PC-3 (cell line): ENCODE measurements at regions not wholly inside any gene's neighbourhood (a gene's known extent, or its start where the extent isn't known, plus 50 kb on each side); places are given as distances from the start of the nearest gene placed in this dataset.
A peak's percentile ranks its signal among the peaks of the same experiment; 100 is the strongest.
"Not testable (repeated sequence)": the region's sequence is repeated elsewhere in the genome, so short reads cannot be mapped to it uniquely, and the experiment has no call there.

Experiments
- ATAC-seq: fragments of 200-7000 bp; cut with Tn5 transposase; 2 replicates; pipeline ENCODE4 v1.9.1; 2020; ENCODE audit warnings: mild to moderate bottlenecking, moderate library complexity
- BruUV-seq: library from RNA; stranded (reverse); fragments of 400-500 nt; replicated peaks from 2 replicates; lab custom pipeline; 2021; lab: Mats Ljungman, UMichigan
- CTCF ChIA-PET: fragments of 300-600 bp; sonication (Branson Sonifier 250); formaldehyde crosslinking; loops from one replicate; lab custom pipeline; 2022; ENCODE audit warnings: antibody characterized with exemption; lab: Charles Lee
- POLR2A ChIA-PET: fragments of 300-600 bp; sonication (Branson Sonifier 250); formaldehyde crosslinking; loops from one replicate; lab custom pipeline; 2022; ENCODE audit warnings: antibody characterized with exemption; ENCODE audit not compliant: unreplicated experiment; lab: Charles Lee
- DNase-seq: peaks from one replicate; pipeline ENCODE4 v3.0.0-alpha.2; 2015
- H2AFZ ChIP-seq: fragments of 300-600 bp; sonication (generic); 2 replicates; pipeline ENCODE4 v1.6.0; 2016; ENCODE audit warnings: antibody characterized with exemption, low read length
- H3F3A ChIP-seq: fragments of 300-600 bp; sonication (generic); one replicate; pipeline ENCODE4 v1.6.0; 2017; ENCODE audit warnings: antibody characterized with exemption, low read length, control low read depth, mild to moderate bottlenecking; ENCODE audit not compliant: unreplicated experiment
- H3K27ac ChIP-seq: fragments of 300-600 bp; sonication (generic); 2 replicates; pipeline ENCODE4 v1.5.1; 2016; ENCODE audit warnings: mild to moderate bottlenecking, low read length
- H3K27me3 ChIP-seq: fragments of 300-600 bp; sonication (generic); 2 replicates; pipeline ENCODE4 v1.6.1; 2016; ENCODE audit warnings: low read length, mixed read lengths
- H3K36me3 ChIP-seq: fragments of 300-600 bp; sonication (generic); 2 replicates; pipeline ENCODE4 v1.6.1; 2016; ENCODE audit warnings: low read depth, mixed run types, low read length, mixed read lengths
- H3K4me1 ChIP-seq: fragments of 300-600 bp; sonication (generic); 2 replicates; pipeline ENCODE4 v1.5.1; 2016; ENCODE audit warnings: low read length; ENCODE audit not compliant: insufficient read depth
- H3K4me2 ChIP-seq: fragments of 300-600 bp; sonication (generic); 2 replicates; pipeline ENCODE4 v1.6.0; 2016; ENCODE audit warnings: low read length
- H3K4me3 ChIP-seq: fragments of 300-600 bp; sonication (generic); 2 replicates; pipeline ENCODE4 v1.5.1; 2016; ENCODE audit warnings: mild to moderate bottlenecking, low read length, mixed read lengths
- H3K79me2 ChIP-seq: fragments of 300-600 bp; sonication (generic); 2 replicates; pipeline ENCODE4 v1.6.1; 2017; ENCODE audit warnings: low read length, mixed read lengths
- H3K9ac ChIP-seq: fragments of 300-600 bp; sonication (generic); 2 replicates; pipeline ENCODE4 v1.6.0; 2016; ENCODE audit warnings: mild to moderate bottlenecking, low read length
- H3K9me2 ChIP-seq: fragments of 300-600 bp; sonication (generic); replicated peaks from 2 replicates; pipeline ENCODE4 v1.6.1; 2016; ENCODE audit warnings: mixed run types, low read length, mixed read lengths
- H3K9me3 ChIP-seq: fragments of 300-600 bp; sonication (generic); 2 replicates; pipeline ENCODE4 v1.6.1; 2016; ENCODE audit warnings: low read length, mixed read lengths
- H4K20me1 ChIP-seq: fragments of 300-600 bp; sonication (generic); 2 replicates; pipeline ENCODE4 v1.6.1; 2016; ENCODE audit warnings: low read length, mixed read lengths
- CTCF ChIP-seq: fragments of 300-600 bp; sonication (generic); conservative IDR thresholded peaks from 2 replicates; pipeline ENCODE4 v1.5.1; 2017; ENCODE audit warnings: antibody characterized with exemption, low read depth, mild to moderate bottlenecking, low read length
- EZH2 ChIP-seq: fragments of 300-600 bp; sonication (generic); IDR thresholded peaks from one replicate; pipeline ENCODE4 v1.6.1; 2017; ENCODE audit warnings: antibody characterized with exemption, mild to moderate bottlenecking, low read length; ENCODE audit not compliant: unreplicated experiment
- EZH2phosphoT487 ChIP-seq: fragments of 300-600 bp; sonication (generic); IDR thresholded peaks from 2 replicates; pipeline ENCODE4 v1.6.1; 2018; ENCODE audit warnings: mild to moderate bottlenecking, antibody characterized with exemption, low read length, borderline replicate concordance
- intact Hi-C: fragments of 100-400 bp; cut with micrococcal nuclease; formaldehyde crosslinking; loops from 2 replicates; pipeline ENCODE4 v1.9.0; 2023

- peak; percentile 52 for ATAC-seq
- Histone ChIP-seq H2AFZ (no peak overlapping the region), H4K20me1 (no peaks in the 10 kb centered on the region), H3K4me1 (peaks cover 66% of the 10 kb centered on the region), H3K9me3 (no peaks in the 10 kb centered on the region), H3K4me2 (peak overlapping the region; percentile 10), H3K27ac (no peak overlapping the region), H3K79me2 (no peaks in the 10 kb centered on the region), H3K36me3 (no peaks in the 10 kb centered on the region; the same call in 1 of the 2 replicates), H3F3A (peaks cover 3% of the 10 kb centered on the region), H3K9ac (no peak overlapping the region), H3K27me3 (no peaks in the 10 kb centered on the region), H3K9me2 (no peaks in the 10 kb centered on the region), H3K4me3 (no peak overlapping the region)
- CTCF ChIA-PET = no interaction called here
- intact Hi-C loops = loop anchor here (2.0 to 10.0 kb wide), 2 partner anchors 40 to 384 kb away; no protein-coding TSS in a partner anchor
- DNase-seq = peak; percentile 55
- BruUV-seq = no TSS peak
- POLR2A ChIA-PET = no interaction called here
- TF ChIP-seq CTCF (no peak), EZH2phosphoT487 (no peak), EZH2 (no peak)
Measured at GRCh38 chr9:78989031-78989658, 582.6 kb upstream of the TLE4 start.

GRCh38 chr9:78994471-78994870 is 577.3 kb upstream of the TLE4 start:
- Histone ChIP-seq H3K9me3 (no peaks in the 10 kb centered on the region), H3K79me2 (no peaks in the 10 kb centered on the region), H3K4me3 (no peak overlapping the region), H3F3A (no peaks in the 10 kb centered on the region), H3K4me2 (no peak overlapping the region), H3K9ac (no peak overlapping the region), H3K36me3 (no peaks in the 10 kb centered on the region; the same call in 1 of the 2 replicates), H3K9me2 (no peaks in the 10 kb centered on the region), H2AFZ (no peak overlapping the region), H3K4me1 (peaks cover 17% of the 10 kb centered on the region), H4K20me1 (no peaks in the 10 kb centered on the region), H3K27me3 (no peaks in the 10 kb centered on the region), H3K27ac (no peak overlapping the region)
- no peak for DNase-seq
- ATAC-seq = no peak
- CTCF ChIA-PET = no interaction called here
- POLR2A ChIA-PET = no interaction called here
- BruUV-seq = no TSS peak
- no peak for TF ChIP-seq CTCF
- TF ChIP-seq EZH2 = no peak
- TF ChIP-seq EZH2phosphoT487 = no peak
- intact Hi-C loops = no loop called here

GRCh38 chr9:78994974-78995373 is 576.8 kb upstream of the TLE4 start:
- intact Hi-C loops, H3F3A ChIP-seq, BruUV-seq, H3K27ac ChIP-seq, H4K20me1 ChIP-seq, DNase-seq, H3K4me3 ChIP-seq, H3K9me2 ChIP-seq, H3K36me3 ChIP-seq, H3K79me2 ChIP-seq, POLR2A ChIA-PET, H3K4me2 ChIP-seq, H3K9ac ChIP-seq, CTCF ChIA-PET, H2AFZ ChIP-seq, ATAC-seq, H3K9me3 ChIP-seq, H3K27me3 ChIP-seq: not testable (repeated sequence)
- peaks cover 12% of the 10 kb centered on the region; the same call in 1 of the 2 replicates for H3K4me1 ChIP-seq
